ENCODE measurements at regions not wholly inside any gene's neighbourhood (a gene's known extent, or its start where the extent isn't known, plus 50 kb on each side); places are given as distances from the start of the nearest gene placed in this dataset.

DNA sequence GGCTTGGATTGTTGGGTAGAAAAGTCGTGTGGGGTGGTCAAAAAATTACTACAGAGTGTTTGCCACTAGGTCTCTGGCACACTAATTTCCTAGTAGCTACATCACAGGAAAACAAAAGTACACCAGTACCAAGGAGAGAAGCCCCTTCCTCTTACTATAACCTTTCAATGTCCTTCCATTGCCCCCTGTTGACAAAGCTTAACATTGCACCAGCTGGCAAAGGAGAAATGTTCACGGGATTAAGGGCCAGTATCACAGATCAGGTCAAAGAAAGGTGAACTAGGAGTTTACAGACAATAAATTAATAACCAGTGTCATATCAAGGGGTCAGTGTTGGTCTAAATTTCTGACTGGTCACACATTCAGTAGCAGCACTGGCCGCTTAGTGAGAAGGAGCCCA, 1139.6 kb upstream of the FAM98A start:
- TF ChIP-seq, protein P1, sequence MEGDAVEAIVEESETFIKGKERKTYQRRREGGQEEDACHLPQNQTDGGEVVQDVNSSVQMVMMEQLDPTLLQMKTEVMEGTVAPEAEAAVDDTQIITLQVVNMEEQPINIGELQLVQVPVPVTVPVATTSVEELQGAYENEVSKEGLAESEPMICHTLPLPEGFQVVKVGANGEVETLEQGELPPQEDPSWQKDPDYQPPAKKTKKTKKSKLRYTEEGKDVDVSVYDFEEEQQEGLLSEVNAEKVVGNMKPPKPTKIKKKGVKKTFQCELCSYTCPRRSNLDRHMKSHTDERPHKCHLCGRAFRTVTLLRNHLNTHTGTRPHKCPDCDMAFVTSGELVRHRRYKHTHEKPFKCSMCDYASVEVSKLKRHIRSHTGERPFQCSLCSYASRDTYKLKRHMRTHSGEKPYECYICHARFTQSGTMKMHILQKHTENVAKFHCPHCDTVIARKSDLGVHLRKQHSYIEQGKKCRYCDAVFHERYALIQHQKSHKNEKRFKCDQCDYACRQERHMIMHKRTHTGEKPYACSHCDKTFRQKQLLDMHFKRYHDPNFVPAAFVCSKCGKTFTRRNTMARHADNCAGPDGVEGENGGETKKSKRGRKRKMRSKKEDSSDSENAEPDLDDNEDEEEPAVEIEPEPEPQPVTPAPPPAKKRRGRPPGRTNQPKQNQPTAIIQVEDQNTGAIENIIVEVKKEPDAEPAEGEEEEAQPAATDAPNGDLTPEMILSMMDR (IDR thresholded peaks at IDR 0.05) = peak in 4 of 7 experiments; percentile 14 to 43 (median 39)
- TF ChIP-seq POLR2A (IDR thresholded peaks at IDR 0.05) = no peak
